ENCODE measurements at regions not wholly inside any gene's neighbourhood (a gene's known extent, or its start where the extent isn't known, plus 50 kb on each side); places are given as distances from the start of the nearest gene placed in this dataset.

DNA sequence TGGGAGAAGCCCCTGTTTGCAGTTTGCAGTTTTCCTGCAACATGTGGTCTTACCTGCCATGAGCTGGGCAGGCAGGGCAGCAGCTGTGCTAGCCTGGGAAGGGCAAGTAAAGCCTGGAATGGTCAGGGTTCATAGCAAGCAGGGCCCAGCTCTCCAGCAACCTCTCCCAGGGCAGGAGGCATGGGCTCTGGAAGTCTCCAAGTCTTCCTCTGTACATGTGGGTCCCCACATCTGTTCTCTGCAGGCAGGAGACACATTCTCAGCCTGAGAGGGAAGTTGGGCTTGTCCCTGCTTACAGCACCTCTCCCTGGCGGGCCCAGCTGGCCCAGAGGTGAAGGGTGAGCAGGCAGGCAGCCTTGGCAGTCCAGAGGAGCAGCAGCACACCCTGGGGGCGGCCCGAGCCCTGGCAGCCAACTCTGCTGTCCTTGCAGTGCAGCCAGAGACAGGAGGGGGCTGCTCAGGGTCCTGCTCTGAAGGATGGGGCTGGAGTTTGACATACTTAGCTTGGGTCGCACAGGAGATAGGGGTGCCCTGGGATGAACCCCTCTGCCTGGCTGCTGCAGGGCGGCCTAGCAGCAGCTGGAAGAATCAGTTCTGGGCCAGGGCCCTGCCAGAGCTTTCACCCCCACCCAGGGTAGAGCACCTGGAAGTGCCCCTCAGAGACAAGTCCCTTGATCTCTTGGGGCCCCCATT is 176.0 kb downstream of the MRPL14 start (continued):
- TF ChIP-seq GATA2 (CRISPR knock-in tag; IDR thresholded peaks at IDR 0.05) (no peak), RBM14 (IDR thresholded peaks at IDR 0.05; ENCODE audit: borderline replicate concordance, insufficient read depth, low read depth, low read length) (no peak), EP300 (IDR thresholded peaks at IDR 0.05; ENCODE audit: low read length) (no peak; the same call in 1 of the 2 replicates), ETV1 (tag; conservative IDR thresholded peaks at IDR 0.05; ENCODE audit: low read depth) (no peak), GABPA (tag; conservative IDR thresholded peaks at IDR 0.05; ENCODE audit: low read depth) (no peak), SNRNP70 (optimal IDR thresholded peaks at IDR 0.05; ENCODE audit: low read depth, low read length) (no peak), TGIF2 (CRISPR knock-in tag; IDR thresholded peaks at IDR 0.05) (no peak), CBFA2T2 (conservative IDR thresholded peaks at IDR 0.05) (no peak), NR2F6 (CRISPR knock-in tag; IDR thresholded peaks at IDR 0.05) (no peak), ZNF263 (CRISPR knock-in tag; IDR thresholded peaks at IDR 0.05; ENCODE audit: borderline replicate concordance) (peak; percentile 56; the same call in 1 of the 2 replicates), NRF1 (conservative IDR thresholded peaks at IDR 0.05 in 1 of 2, IDR thresholded peaks at IDR 0.05 in 1 of 2) (no peak), HNRNPH1 (optimal IDR thresholded peaks at IDR 0.05; ENCODE audit: low read depth, low read length) (no peak), SLC30A9 (CRISPR knock-in tag; IDR thresholded peaks at IDR 0.05) (no peak), SMARCC2 (IDR thresholded peaks at IDR 0.05; ENCODE audit: low read depth) (no peak), PHB (CRISPR knock-in tag; IDR thresholded peaks at IDR 0.05) (no peak), EZH2 (IDR thresholded peaks at IDR 0.05; ENCODE audit: borderline replicate concordance, low read depth, low read length) (no peak), MCM5 (IDR thresholded peaks at IDR 0.05; ENCODE audit: low read depth) (no peak), ATF1 (CRISPR knock-in tag; IDR thresholded peaks at IDR 0.05) (no peak), ATF1 (tag; IDR thresholded peaks at IDR 0.05) (no peak), RBM15 (IDR thresholded peaks at IDR 0.05; ENCODE audit: insufficient read depth, low read length) (no peak), SMARCE1 (IDR thresholded peaks at IDR 0.05) (no peak), FOXP1 (CRISPR knock-in tag; IDR thresholded peaks at IDR 0.05) (no peak), BDP1 (IDR thresholded peaks at IDR 0.05; ENCODE audit: insufficient read depth, insufficient read length) (no peak), ZNF589 (CRISPR knock-in tag; IDR thresholded peaks at IDR 0.05; ENCODE audit: low read depth) (no peak), XRCC4 (IDR thresholded peaks at IDR 0.05; ENCODE audit: extremely low read depth, insufficient read depth, insufficient read length) (no peak)
- TF ChIP-seq, protein P1, sequence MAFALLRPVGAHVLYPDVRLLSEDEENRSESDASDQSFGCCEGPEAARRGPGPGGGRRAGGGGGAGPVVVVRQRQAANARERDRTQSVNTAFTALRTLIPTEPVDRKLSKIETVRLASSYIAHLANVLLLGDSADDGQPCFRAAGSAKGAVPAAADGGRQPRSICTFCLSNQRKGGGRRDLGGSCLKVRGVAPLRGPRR (CRISPR knock-in tag; IDR thresholded peaks at IDR 0.05) = no peak
- TF ChIP-seq, protein P2, sequence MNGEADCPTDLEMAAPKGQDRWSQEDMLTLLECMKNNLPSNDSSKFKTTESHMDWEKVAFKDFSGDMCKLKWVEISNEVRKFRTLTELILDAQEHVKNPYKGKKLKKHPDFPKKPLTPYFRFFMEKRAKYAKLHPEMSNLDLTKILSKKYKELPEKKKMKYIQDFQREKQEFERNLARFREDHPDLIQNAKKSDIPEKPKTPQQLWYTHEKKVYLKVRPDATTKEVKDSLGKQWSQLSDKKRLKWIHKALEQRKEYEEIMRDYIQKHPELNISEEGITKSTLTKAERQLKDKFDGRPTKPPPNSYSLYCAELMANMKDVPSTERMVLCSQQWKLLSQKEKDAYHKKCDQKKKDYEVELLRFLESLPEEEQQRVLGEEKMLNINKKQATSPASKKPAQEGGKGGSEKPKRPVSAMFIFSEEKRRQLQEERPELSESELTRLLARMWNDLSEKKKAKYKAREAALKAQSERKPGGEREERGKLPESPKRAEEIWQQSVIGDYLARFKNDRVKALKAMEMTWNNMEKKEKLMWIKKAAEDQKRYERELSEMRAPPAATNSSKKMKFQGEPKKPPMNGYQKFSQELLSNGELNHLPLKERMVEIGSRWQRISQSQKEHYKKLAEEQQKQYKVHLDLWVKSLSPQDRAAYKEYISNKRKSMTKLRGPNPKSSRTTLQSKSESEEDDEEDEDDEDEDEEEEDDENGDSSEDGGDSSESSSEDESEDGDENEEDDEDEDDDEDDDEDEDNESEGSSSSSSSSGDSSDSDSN (IDR thresholded peaks at IDR 0.05; ENCODE audit: borderline replicate concordance in 1 of 2, low read depth in 2 of 2, low read length in 2 of 2) = no peak
- TF ChIP-seq, protein P3, sequence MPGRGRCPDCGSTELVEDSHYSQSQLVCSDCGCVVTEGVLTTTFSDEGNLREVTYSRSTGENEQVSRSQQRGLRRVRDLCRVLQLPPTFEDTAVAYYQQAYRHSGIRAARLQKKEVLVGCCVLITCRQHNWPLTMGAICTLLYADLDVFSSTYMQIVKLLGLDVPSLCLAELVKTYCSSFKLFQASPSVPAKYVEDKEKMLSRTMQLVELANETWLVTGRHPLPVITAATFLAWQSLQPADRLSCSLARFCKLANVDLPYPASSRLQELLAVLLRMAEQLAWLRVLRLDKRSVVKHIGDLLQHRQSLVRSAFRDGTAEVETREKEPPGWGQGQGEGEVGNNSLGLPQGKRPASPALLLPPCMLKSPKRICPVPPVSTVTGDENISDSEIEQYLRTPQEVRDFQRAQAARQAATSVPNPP (IDR thresholded peaks at IDR 0.05; ENCODE audit: borderline replicate concordance, insufficient read depth, insufficient read length) = no peak

Measured in K562 (cell line).